ENCODE measurements at regions not wholly inside any gene's neighbourhood (a gene's known extent, or its start where the extent isn't known, plus 50 kb on each side); places are given as distances from the start of the nearest gene placed in this dataset.

GRCh38 chr5:90119531-90119971, 290.0 kb downstream of the CETN3 start:
- TF ChIP-seq CTCF (IDR thresholded peaks at IDR 0.05) (no peak), POLR2A (IDR thresholded peaks at IDR 0.05) (no peak), EP300 (IDR thresholded peaks at IDR 0.05) (no peak)
